Smooth muscle cell (in vitro differentiated cells): ENCODE measurements at regions not wholly inside any gene's neighbourhood (a gene's known extent, or its start where the extent isn't known, plus 50 kb on each side); places are given as distances from the start of the nearest gene placed in this dataset.

ENCODE experiments used
- DNase-seq: peaks from one replicate; lab custom pipeline; 2025; ENCODE audit not compliant: unreplicated experiment; lab: John Stamatoyannopoulos, UW
- H2AFZ ChIP-seq: fragments of 200-600 bp; sonication (generic); 2 replicates; pipeline ENCODE4 v1.6.0; 2016; ENCODE audit warnings: antibody characterized with exemption, low read depth, mild to moderate bottlenecking
- H3F3A ChIP-seq: fragments of 200-600 bp; sonication (generic); 2 replicates; pipeline ENCODE4 v1.6.0; 2017; ENCODE audit warnings: antibody characterized with exemption, low read depth
- H3K27ac ChIP-seq: fragments of 200-600 bp; sonication (generic); 2 replicates; pipeline ENCODE4 v1.5.1; 2016; ENCODE audit warnings: low read depth, mild to moderate bottlenecking
- H3K27me3 ChIP-seq: fragments of 200-600 bp; sonication (generic); 2 replicates; pipeline ENCODE4 v1.6.1; 2016; ENCODE audit warnings: low read depth, mild to moderate bottlenecking
- H3K36me3 ChIP-seq: fragments of 200-600 bp; sonication (generic); 2 replicates; pipeline ENCODE4 v1.5.1; 2016; ENCODE audit warnings: low read depth
- H3K4me1 ChIP-seq: fragments of 200-600 bp; sonication (generic); 2 replicates; pipeline ENCODE4 v1.5.1; 2016; ENCODE audit warnings: low read depth
- H3K4me2 ChIP-seq: fragments of 200-600 bp; sonication (generic); 2 replicates; pipeline ENCODE4 v1.6.0; 2016; ENCODE audit warnings: mild to moderate bottlenecking
- H3K4me3 ChIP-seq: fragments of 200-600 bp; sonication (generic); 2 replicates; pipeline ENCODE4 v1.5.1; 2016; ENCODE audit warnings: mild to moderate bottlenecking
- H3K79me2 ChIP-seq: fragments of 200-600 bp; sonication (generic); 2 replicates; pipeline ENCODE4 v1.6.0; 2016; ENCODE audit warnings: low read depth, mild to moderate bottlenecking
- H3K9ac ChIP-seq: fragments of 200-600 bp; sonication (generic); 2 replicates; pipeline ENCODE4 v1.6.0; 2016; ENCODE audit warnings: low read depth
- H3K9me3 ChIP-seq: fragments of 200-600 bp; sonication (generic); replicated peaks from 2 replicates; pipeline ENCODE4 v1.5.1; 2016; ENCODE audit warnings: low read depth
- H4K20me1 ChIP-seq: fragments of 200-600 bp; sonication (generic); 2 replicates; pipeline ENCODE4 v1.6.0; 2016; ENCODE audit warnings: low read depth
- WGBS: methylation state at CpG from one replicate; pipeline ENCODE4 v1.1.7; 2016; ENCODE audit warnings: low lambda C conversion rate; 5-methylcytosine and 5-hydroxymethylcytosine counted together
- TF ChIP-seq, protein P1 (sequence below): fragments of 200-600 bp; sonication (generic); IDR thresholded peaks from 2 replicates; pipeline ENCODE4 v1.5.1; 2017; ENCODE audit warnings: borderline replicate concordance, mild to moderate bottlenecking, antibody characterized with exemption; ENCODE audit not compliant: insufficient read depth, poor library complexity, severe bottlenecking

- no peak overlapping the region for H3K4me3 ChIP-seq
- no peak for DNase-seq
- no peak overlapping the region for H3K9ac ChIP-seq
- H3K4me1 ChIP-seq: peaks cover 13% of the 10 kb centered on the region
- no peaks in the 10 kb centered on the region for H3K79me2 ChIP-seq
- no peaks in the 10 kb centered on the region for H3K9me3 ChIP-seq
- H4K20me1 ChIP-seq: no peaks in the 10 kb centered on the region
- TF ChIP-seq, protein P1, sequence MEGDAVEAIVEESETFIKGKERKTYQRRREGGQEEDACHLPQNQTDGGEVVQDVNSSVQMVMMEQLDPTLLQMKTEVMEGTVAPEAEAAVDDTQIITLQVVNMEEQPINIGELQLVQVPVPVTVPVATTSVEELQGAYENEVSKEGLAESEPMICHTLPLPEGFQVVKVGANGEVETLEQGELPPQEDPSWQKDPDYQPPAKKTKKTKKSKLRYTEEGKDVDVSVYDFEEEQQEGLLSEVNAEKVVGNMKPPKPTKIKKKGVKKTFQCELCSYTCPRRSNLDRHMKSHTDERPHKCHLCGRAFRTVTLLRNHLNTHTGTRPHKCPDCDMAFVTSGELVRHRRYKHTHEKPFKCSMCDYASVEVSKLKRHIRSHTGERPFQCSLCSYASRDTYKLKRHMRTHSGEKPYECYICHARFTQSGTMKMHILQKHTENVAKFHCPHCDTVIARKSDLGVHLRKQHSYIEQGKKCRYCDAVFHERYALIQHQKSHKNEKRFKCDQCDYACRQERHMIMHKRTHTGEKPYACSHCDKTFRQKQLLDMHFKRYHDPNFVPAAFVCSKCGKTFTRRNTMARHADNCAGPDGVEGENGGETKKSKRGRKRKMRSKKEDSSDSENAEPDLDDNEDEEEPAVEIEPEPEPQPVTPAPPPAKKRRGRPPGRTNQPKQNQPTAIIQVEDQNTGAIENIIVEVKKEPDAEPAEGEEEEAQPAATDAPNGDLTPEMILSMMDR: no peak
- no peak overlapping the region for H3K27ac ChIP-seq
- 91% methylated on average over 7 of the region's 7 CpGs for WGBS
- H3K27me3 ChIP-seq: no peaks in the 10 kb centered on the region
- no peaks in the 10 kb centered on the region for H3F3A ChIP-seq
- no peaks in the 10 kb centered on the region for H3K36me3 ChIP-seq
- no peak overlapping the region for H2AFZ ChIP-seq
- H3K4me2 ChIP-seq: no peak overlapping the region
Observed at GRCh38 chr13:52933099-52933498, 84.7 kb upstream of the PCDH8 start.

GRCh38 chr13:52932649-52933048 lies 84.2 kb upstream of the PCDH8 start:
- Histone ChIP-seq H3F3A (no peaks in the 10 kb centered on the region), H3K4me3 (no peak overlapping the region), H3K9me3 (no peaks in the 10 kb centered on the region), H3K36me3 (no peaks in the 10 kb centered on the region), H3K4me1 (peaks cover 13% of the 10 kb centered on the region), H2AFZ (no peak overlapping the region), H3K27me3 (no peaks in the 10 kb centered on the region), H3K27ac (no peak overlapping the region), H4K20me1 (no peaks in the 10 kb centered on the region), H3K4me2 (no peak overlapping the region), H3K79me2 (no peaks in the 10 kb centered on the region), H3K9ac (no peak overlapping the region)
- DNase-seq: no peak
- 97% methylated on average over 6 of the region's 6 CpGs for WGBS
- TF ChIP-seq, protein P1: no peak

DNA sequence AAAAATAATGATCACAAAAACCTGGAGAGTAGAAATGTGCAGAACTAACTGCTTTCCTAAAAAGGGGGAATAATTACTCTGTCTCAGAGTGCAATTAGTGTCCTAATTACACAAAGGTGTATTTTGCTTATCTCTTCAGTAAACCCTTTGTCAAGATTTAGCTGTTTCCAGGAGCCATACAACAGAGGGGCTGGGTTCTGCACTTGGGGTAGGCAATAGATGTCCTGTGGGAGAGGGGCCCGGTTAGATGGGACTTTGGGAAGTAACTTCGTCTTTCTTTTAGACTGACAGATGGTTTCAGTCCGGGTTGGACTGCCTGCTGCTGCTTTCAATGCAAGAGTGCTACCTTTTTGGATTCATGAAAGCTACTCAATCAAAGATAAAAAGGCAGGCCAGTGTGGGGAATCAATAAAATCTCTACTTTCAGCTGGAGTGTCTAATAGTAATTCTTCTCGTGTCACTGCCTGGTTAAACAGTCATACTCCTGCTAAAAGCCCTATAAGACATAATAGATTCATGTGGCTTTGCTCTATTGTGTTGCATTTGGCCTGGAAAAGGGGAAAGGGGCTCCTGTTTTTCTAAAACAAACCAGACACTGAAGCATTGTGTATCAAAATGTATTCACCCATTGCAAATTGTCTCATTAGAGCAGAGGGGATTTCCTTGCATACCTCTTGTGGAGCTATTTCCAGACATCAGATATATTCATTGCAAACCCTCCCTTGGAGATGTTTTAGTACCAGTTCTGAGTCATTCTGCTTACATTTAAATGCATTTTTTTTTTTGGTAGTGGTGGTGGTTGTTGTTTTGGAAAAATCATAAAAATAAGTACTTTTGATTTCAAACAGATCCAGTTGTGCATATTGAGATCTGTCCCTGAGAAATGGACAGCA lies 83.3 kb upstream of the PCDH8 start:
- no peaks in the 10 kb centered on the region for H3F3A ChIP-seq
- H3K36me3 ChIP-seq: no peaks in the 10 kb centered on the region
- WGBS: 81% methylated on average over 4 of the region's 4 CpGs
- H3K27me3 ChIP-seq: no peaks in the 10 kb centered on the region
- H3K9me3 ChIP-seq: no peaks in the 10 kb centered on the region
- no peaks in the 10 kb centered on the region for H4K20me1 ChIP-seq
- H3K4me3 ChIP-seq: no peak overlapping the region
- H3K4me2 ChIP-seq: no peak overlapping the region
- no peak overlapping the region for H3K27ac ChIP-seq
- peaks cover 13% of the 10 kb centered on the region for H3K4me1 ChIP-seq
- DNase-seq: no peak
- H3K9ac ChIP-seq: no peak overlapping the region
- TF ChIP-seq, protein P1: no peak
- no peak overlapping the region for H2AFZ ChIP-seq
- no peaks in the 10 kb centered on the region for H3K79me2 ChIP-seq

GRCh38 chr13:52931131-52931530 lies 82.7 kb upstream of the PCDH8 start:
- H4K20me1 ChIP-seq: no peaks in the 10 kb centered on the region
- H3K9me3 ChIP-seq: no peaks in the 10 kb centered on the region
- H2AFZ ChIP-seq: no peak overlapping the region
- no peak overlapping the region for H3K4me2 ChIP-seq
- no peak overlapping the region for H3K9ac ChIP-seq
- WGBS: 93% methylated on average over 5 of the region's 5 CpGs
- no peaks in the 10 kb centered on the region for H3F3A ChIP-seq
- TF ChIP-seq, protein P1: no peak
- no peak overlapping the region for H3K4me3 ChIP-seq
- H3K36me3 ChIP-seq: no peaks in the 10 kb centered on the region
- H3K27me3 ChIP-seq: no peaks in the 10 kb centered on the region
- H3K4me1 ChIP-seq: peaks cover 13% of the 10 kb centered on the region
- DNase-seq: no peak
- no peak overlapping the region for H3K27ac ChIP-seq
- H3K79me2 ChIP-seq: no peaks in the 10 kb centered on the region
